Mesenchymal stem cell (in vitro differentiated cells and primary cell): ENCODE measurements at regions not wholly inside any gene's neighbourhood (a gene's known extent, or its start where the extent isn't known, plus 50 kb on each side); places are given as distances from the start of the nearest gene placed in this dataset.

Source experiments
- DNase-seq: peaks from one replicate; pipeline ENCODE4 v3.0.0-alpha.2; 2013
- H2AFZ ChIP-seq: one replicate; pipeline ENCODE4 v1.6.1; 2013; ENCODE audit warnings: low read depth, mild to moderate bottlenecking, control low read depth, inconsistent platforms, low read length, moderate library complexity
- H2AK5ac ChIP-seq: 2 replicates; pipeline ENCODE4 v1.6.1; 2013; ENCODE audit warnings: low read length, moderate library complexity, mild to moderate bottlenecking, inconsistent platforms; ENCODE audit not compliant: severe bottlenecking
- H2BK120ac ChIP-seq: one replicate; pipeline ENCODE4 v1.6.1; 2013; ENCODE audit warnings: low read depth, mild to moderate bottlenecking, inconsistent platforms, low read length, moderate library complexity
- H2BK12ac ChIP-seq, 2 experiments: one replicate each; pipeline ENCODE4 v1.6.1; 2013; ENCODE audit warnings: inconsistent platforms in 2 of 2, low read length in 2 of 2, mild to moderate bottlenecking in 2 of 2, moderate library complexity in 2 of 2, control low read depth in 1 of 2
- H2BK15ac ChIP-seq: one replicate; pipeline ENCODE4 v1.6.1; 2013; ENCODE audit warnings: mild to moderate bottlenecking, low read depth, inconsistent platforms; ENCODE audit not compliant: poor library complexity, severe bottlenecking
- H2BK5ac ChIP-seq: 2 replicates; pipeline ENCODE4 v1.6.1; 2013; ENCODE audit warnings: low read depth, mild to moderate bottlenecking, low read length, control low read depth, inconsistent platforms; ENCODE audit not compliant: poor library complexity, severe bottlenecking
- H3K14ac ChIP-seq, 2 experiments: one replicate each; pipeline ENCODE4 v1.6.1; 2013; ENCODE audit warnings: inconsistent platforms in 2 of 2, low read length in 2 of 2, control low read depth in 1 of 2, mild to moderate bottlenecking in 1 of 2, moderate library complexity in 1 of 2
- H3K18ac ChIP-seq, 2 experiments: one replicate each; pipeline ENCODE4 v1.6.1; 2013; ENCODE audit warnings: inconsistent platforms in 2 of 2, low read length in 2 of 2, control low read depth in 1 of 2, low read depth in 1 of 2, mild to moderate bottlenecking in 1 of 2
- H3K23ac ChIP-seq, 2 experiments: one replicate each; pipeline ENCODE4 v1.6.1; 2013; ENCODE audit warnings: inconsistent platforms in 2 of 2, low read length in 2 of 2, mild to moderate bottlenecking in 2 of 2, moderate library complexity in 2 of 2, control low read depth in 1 of 2
- H3K27ac ChIP-seq: 2 replicates; pipeline ENCODE4 v1.5.1; 2013; ENCODE audit warnings: mild to moderate bottlenecking, moderate library complexity, low read length, control low read depth, inconsistent platforms; ENCODE audit not compliant: poor library complexity, severe bottlenecking
- H3K27me3 ChIP-seq, 2 experiments: 2 replicates each; pipeline versions ENCODE4 v1.6.1 to v1.7.0; 2013; ENCODE audit warnings: low read length in 2 of 2, mild to moderate bottlenecking in 2 of 2, moderate library complexity in 2 of 2, control low read depth in 1 of 2, inconsistent platforms in 1 of 2; ENCODE audit not compliant: control insufficient read depth in 1 of 2, insufficient read depth in 1 of 2
- H3K36me3 ChIP-seq, 2 experiments: 2 replicates each; pipeline versions ENCODE4 v1.6.1 to v1.7.0; 2013; ENCODE audit warnings: low read length in 2 of 2, control low read depth in 1 of 2, inconsistent platforms in 1 of 2, low read depth in 1 of 2, mild to moderate bottlenecking in 1 of 2; ENCODE audit not compliant: insufficient read depth in 2 of 2, control insufficient read depth in 1 of 2
- H3K4ac ChIP-seq, 2 experiments: one replicate each; pipeline ENCODE4 v1.6.1; 2013; ENCODE audit warnings: inconsistent platforms in 2 of 2, low read length in 2 of 2, mild to moderate bottlenecking in 2 of 2, moderate library complexity in 2 of 2, control low read depth in 1 of 2, low read depth in 1 of 2
- H3K4me1 ChIP-seq: 2 replicates; pipeline ENCODE4 v1.6.1; 2013; ENCODE audit warnings: low read depth, low read length, control low read depth; ENCODE audit not compliant: control insufficient read depth, insufficient read depth
- H3K4me2 ChIP-seq: 2 replicates; pipeline ENCODE4 v1.6.1; 2013; ENCODE audit warnings: low read length, mild to moderate bottlenecking, inconsistent platforms; ENCODE audit not compliant: poor library complexity, severe bottlenecking
- H3K4me3 ChIP-seq, 2 experiments: 2 replicates each; pipeline versions ENCODE4 v1.5.1 to v1.7.0; 2013; ENCODE audit warnings: low read length in 2 of 2, mild to moderate bottlenecking in 2 of 2, control low read depth in 1 of 2, low read depth in 1 of 2; ENCODE audit not compliant: insufficient read depth in 1 of 2
- H3K79me1 ChIP-seq: replicated peaks from 2 replicates; pipeline ENCODE4 v1.6.1; 2013; ENCODE audit warnings: mild to moderate bottlenecking, control low read depth, low read length, inconsistent platforms; ENCODE audit not compliant: poor library complexity, severe bottlenecking
- H3K9ac ChIP-seq: 2 replicates; pipeline ENCODE4 v1.7.0; 2013; ENCODE audit warnings: mild to moderate bottlenecking, low read length, moderate library complexity
- H3K9me3 ChIP-seq: 2 replicates; pipeline ENCODE4 v1.7.0; 2013; ENCODE audit warnings: mild to moderate bottlenecking, low read length; ENCODE audit not compliant: control insufficient read depth
- H4K8ac ChIP-seq: one replicate; pipeline ENCODE4 v1.6.1; 2013; ENCODE audit warnings: inconsistent platforms, mild to moderate bottlenecking, low read length, moderate library complexity
- H4K91ac ChIP-seq: one replicate; pipeline ENCODE4 v1.6.1; 2013; ENCODE audit warnings: mild to moderate bottlenecking, low read length, inconsistent platforms
- WGBS: methylation state at CpG from one replicate; pipeline ENCODE4 v1.1.7; 2013; ENCODE audit warnings: mixed read lengths; 5-methylcytosine and 5-hydroxymethylcytosine counted together

- WGBS: 95% methylated on average over 5 of the region's 5 CpGs
Measured at GRCh38 chr13:44296856-44297255, 76.8 kb upstream of the SERP2 start.

GRCh38 chr13:44298314-44298713 is 75.3 kb upstream of the SERP2 start:
- Histone ChIP-seq H2BK12ac (no peak overlapping the region), H4K91ac (no peak overlapping the region), H3K9me3 (no peaks in the 10 kb centered on the region), H3K23ac (no peak overlapping the region), H3K36me3 (no peaks in the 10 kb centered on the region), H3K14ac (no peak overlapping the region), H2BK15ac (no peak overlapping the region), H3K4me2 (no peak overlapping the region), H3K18ac (no peak overlapping the region), H3K27ac (no peak overlapping the region), H2BK120ac (no peak overlapping the region), H3K79me1 (no peaks in the 10 kb centered on the region), H3K9ac (no peak overlapping the region), H2BK5ac (no peak overlapping the region), H2AK5ac (no peak overlapping the region), H3K27me3 (no peaks in the 10 kb centered on the region), H3K4ac (no peak overlapping the region), H3K4me3 (no peak overlapping the region), H4K8ac (no peak overlapping the region), H2AFZ (no peak overlapping the region), H3K4me1 (peaks cover 2% of the 10 kb centered on the region)
- no CpG with 5 or more reads among the region's 1 CpG for WGBS
- no peak for DNase-seq

More at GRCh38 chr13:44296856-44297255, 76.8 kb upstream of the SERP2 start:
- no peak overlapping the region for H2AK5ac ChIP-seq
- no peak overlapping the region for H3K23ac ChIP-seq
- H2AFZ ChIP-seq: no peak overlapping the region
- no peak overlapping the region for H3K18ac ChIP-seq
- no peak overlapping the region for H3K4me3 ChIP-seq
- H2BK120ac ChIP-seq: no peak overlapping the region
- no peak overlapping the region for H4K91ac ChIP-seq
- H3K27ac ChIP-seq: no peak overlapping the region
- no peaks in the 10 kb centered on the region for H3K36me3 ChIP-seq
- no peak for DNase-seq
- no peak overlapping the region for H2BK5ac ChIP-seq
- no peak overlapping the region for H3K4me2 ChIP-seq
- no peak overlapping the region for H3K4ac ChIP-seq
- no peak overlapping the region for H2BK15ac ChIP-seq
- H3K4me1 ChIP-seq: peaks cover 2% of the 10 kb centered on the region
- no peak overlapping the region for H4K8ac ChIP-seq
- no peaks in the 10 kb centered on the region for H3K79me1 ChIP-seq
- peak overlapping the region in 1 of 2 experiments; percentile 18 for H2BK12ac ChIP-seq
- no peaks in the 10 kb centered on the region for H3K27me3 ChIP-seq
- peaks cover 6% of the 10 kb centered on the region for H3K9me3 ChIP-seq
- H3K9ac ChIP-seq: no peak overlapping the region
- no peak overlapping the region for H3K14ac ChIP-seq

- H2BK120ac ChIP-seq: no peak overlapping the region
- WGBS: 77% methylated on average over 5 of the region's 5 CpGs
- H2BK12ac ChIP-seq: no peak overlapping the region
- H3K9me3 ChIP-seq: no peaks in the 10 kb centered on the region
- no peak overlapping the region for H2BK5ac ChIP-seq
- H3K4me1 ChIP-seq: peaks cover 5% of the 10 kb centered on the region
- no peak for DNase-seq
- no peak overlapping the region for H3K4me3 ChIP-seq
- no peak overlapping the region for H3K23ac ChIP-seq
- H2AFZ ChIP-seq: no peak overlapping the region
- no peak overlapping the region for H3K9ac ChIP-seq
- no peak overlapping the region for H4K8ac ChIP-seq
- H3K14ac ChIP-seq: no peak overlapping the region
- no peaks in the 10 kb centered on the region for H3K36me3 ChIP-seq
- no peak overlapping the region for H2AK5ac ChIP-seq
- H3K27ac ChIP-seq: no peak overlapping the region
- no peak overlapping the region for H3K4me2 ChIP-seq
- H2BK15ac ChIP-seq: no peak overlapping the region
- no peak overlapping the region for H4K91ac ChIP-seq
- no peak overlapping the region for H3K18ac ChIP-seq
- no peaks in the 10 kb centered on the region for H3K27me3 ChIP-seq
- H3K4ac ChIP-seq: no peak overlapping the region
- H3K79me1 ChIP-seq: no peaks in the 10 kb centered on the region
Measured at GRCh38 chr13:44299152-44299943, 74.3 kb upstream of the SERP2 start.

- Histone ChIP-seq H2BK120ac (no peak overlapping the region), H2AK5ac (no peak overlapping the region), H3K79me1 (no peaks in the 10 kb centered on the region), H3K18ac (peak overlapping the region in 1 of 2 experiments; percentile 30), H2BK12ac (no peak overlapping the region), H3K4me2 (peak overlapping the region; percentile 12), H3K9me3 (no peaks in the 10 kb centered on the region), H3K36me3 (no peaks in the 10 kb centered on the region), H2BK5ac (no peak overlapping the region), H3K14ac (no peak overlapping the region), H3K27ac (peak overlapping the region; percentile 45), H3K4me1 (peaks cover 12% of the 10 kb centered on the region), H3K27me3 (no peaks in the 10 kb centered on the region), H2AFZ (no peak overlapping the region), H3K23ac (no peak overlapping the region), H4K91ac (no peak overlapping the region), H3K4me3 (no peak overlapping the region), H2BK15ac (no peak overlapping the region), H3K9ac (no peak overlapping the region), H4K8ac (no peak overlapping the region), H3K4ac (no peak overlapping the region)
- WGBS: 72% methylated on average over 9 of the region's 9 CpGs
- DNase-seq: peak; percentile 76
Measured at GRCh38 chr13:44300895-44301638, 72.6 kb upstream of the SERP2 start.
